Endothelial cell of umbilical vein (primary cell): ENCODE measurements at regions not wholly inside any gene's neighbourhood (a gene's known extent, or its start where the extent isn't known, plus 50 kb on each side); places are given as distances from the start of the nearest gene placed in this dataset.

ENCODE experiments used
- BruUV-seq: library from RNA; stranded (reverse); fragments of 400-500 nt; replicated peaks from 2 replicates; lab custom pipeline; 2021; lab: Mats Ljungman, UMichigan
- CTCF ChIA-PET: fragments of 300-600, 350-600 bp; sonication (Branson Sonifier 250); formaldehyde crosslinking; loops from one replicate; lab custom pipeline; 2021; ENCODE audit warnings: antibody characterized with exemption, inconsistent platforms; lab: Charles Lee
- POLR2A ChIA-PET: fragments of 300-600, 350-600 bp; sonication (Branson Sonifier 250); formaldehyde crosslinking; loops from one replicate; lab custom pipeline; 2021; ENCODE audit warnings: antibody characterized with exemption, inconsistent platforms; lab: Charles Lee
- DNase-seq: peaks from one replicate; pipeline ENCODE4 v3.0.0-alpha.2; 2011; ENCODE audit warnings: low read depth, low spot score
- FAIRE-seq: peaks from 2 replicates; lab custom pipeline; 2011; peaks lifted over from hg19 to GRCh38; lab: Jason Lieb, UNC
- H2AFZ ChIP-seq: 2 replicates; pipeline ENCODE4 v1.6.0; 2012; ENCODE audit warnings: low read depth, low read length, control low read depth, inconsistent platforms
- H3K27ac ChIP-seq: 2 replicates; pipeline ENCODE4 v1.5.1; 2011; ENCODE audit warnings: low read depth, mild to moderate bottlenecking, control low read depth, low read length, moderate library complexity; ENCODE audit not compliant: insufficient read depth
- H3K27me3 ChIP-seq, 2 experiments: 2 replicates each; pipeline versions ENCODE4 v1.6.0 to v1.6.1; 2011; ENCODE audit warnings: low read length in 2 of 2, mixed read lengths in 1 of 2; ENCODE audit not compliant: control insufficient read depth in 2 of 2, insufficient read depth in 2 of 2
- H3K36me3 ChIP-seq, 2 experiments: 2 replicates in 1 of 2; 3 replicates in 1 of 2; pipeline ENCODE4 v1.5.1; 2011; ENCODE audit warnings: low read length in 2 of 2, mild to moderate bottlenecking in 1 of 2, moderate library complexity in 1 of 2; ENCODE audit not compliant: control insufficient read depth in 2 of 2, insufficient read depth in 2 of 2; ENCODE audit errors: extremely low read depth in 1 of 2
- H3K4me1 ChIP-seq: 3 replicates; pipeline ENCODE4 v1.5.1; 2011; ENCODE audit warnings: mild to moderate bottlenecking, low read length; ENCODE audit not compliant: control insufficient read depth, insufficient read depth; ENCODE audit errors: extremely low read depth
- H3K4me2 ChIP-seq: 2 replicates; pipeline ENCODE4 v1.6.1; 2011; ENCODE audit warnings: low read length, control low read depth, mixed read lengths; ENCODE audit not compliant: insufficient read depth
- H3K4me3 ChIP-seq, 3 experiments: fragments of 200-600 bp in 1 of 3; sonication (generic), shearing (Covaris generic) in 1 of 3; replicated peaks in 1 of 3; 2 replicates each; pipeline ENCODE4 v1.5.1; 2011 to 2016; ENCODE audit warnings: control low read depth in 3 of 3, low read length in 3 of 3, mild to moderate bottlenecking in 2 of 3, inconsistent platforms in 1 of 3, low read depth in 1 of 3, moderate library complexity in 1 of 3; ENCODE audit not compliant: insufficient read depth in 1 of 3
- H3K79me2 ChIP-seq: 2 replicates; pipeline ENCODE4 v1.6.0; 2012; ENCODE audit warnings: low read length, inconsistent platforms; ENCODE audit not compliant: control insufficient read depth, insufficient read depth
- H3K9ac ChIP-seq: replicated peaks from 2 replicates; pipeline ENCODE3; 2011; ENCODE audit warnings: low read length, control low read depth; ENCODE audit not compliant: insufficient read depth; ENCODE audit errors: extremely low read depth
- H3K9me1 ChIP-seq: replicated peaks from 3 replicates; pipeline ENCODE4 v1.6.0; 2011; ENCODE audit warnings: mild to moderate bottlenecking, low read length; ENCODE audit not compliant: control insufficient read depth, insufficient read depth; ENCODE audit errors: extremely low read depth
- H3K9me3 ChIP-seq: replicated peaks from 2 replicates; pipeline ENCODE4 v1.5.1; 2012; ENCODE audit warnings: low read length, inconsistent platforms; ENCODE audit not compliant: control insufficient read depth, insufficient read depth
- H4K20me1 ChIP-seq: replicated peaks from 2 replicates; pipeline ENCODE3; 2011; ENCODE audit warnings: mild to moderate bottlenecking, low read length; ENCODE audit not compliant: control insufficient read depth, insufficient read depth; ENCODE audit errors: extremely low read depth
- CTCF ChIP-seq, 2 donors: IDR thresholded peaks; 1 replicate in 1 of 2; 2 replicates in 1 of 2; pipeline ENCODE4 v1.5.1; 2011; ENCODE audit warnings: low read length in 2 of 2, mild to moderate bottlenecking in 2 of 2, moderate library complexity in 2 of 2, control low read depth in 1 of 2, inconsistent platforms in 1 of 2, low read depth in 1 of 2; ENCODE audit not compliant: insufficient read depth in 1 of 2; ENCODE audit errors: extremely low read depth in 1 of 2
- EZH2 ChIP-seq: IDR thresholded peaks from 2 replicates; pipeline ENCODE4 v1.6.1; 2012; ENCODE audit warnings: borderline replicate concordance, low read depth, mild to moderate bottlenecking, moderate library complexity, low read length, inconsistent platforms; ENCODE audit not compliant: severe bottlenecking
- FOS ChIP-seq: IDR thresholded peaks from 2 replicates; pipeline ENCODE4 v1.6.1; 2011; ENCODE audit warnings: mild to moderate bottlenecking, low read length, moderate library complexity, borderline replicate concordance; ENCODE audit not compliant: insufficient read depth
- GATA2 ChIP-seq: IDR thresholded peaks from 2 replicates; pipeline ENCODE4 v1.7.0; 2011; ENCODE audit warnings: low read depth, mild to moderate bottlenecking, moderate library complexity, mixed read lengths, low read length; ENCODE audit not compliant: insufficient read length, insufficient read depth
- JUN ChIP-seq: IDR thresholded peaks from 2 replicates; pipeline ENCODE4 v1.6.1; 2011; ENCODE audit warnings: borderline replicate concordance, low read depth; ENCODE audit not compliant: insufficient read length, insufficient read depth
- MAX ChIP-seq: IDR thresholded peaks from 2 replicates; pipeline ENCODE4 v1.6.1; 2011; ENCODE audit not compliant: insufficient read depth, insufficient read length
- MYC ChIP-seq: IDR thresholded peaks from one replicate; pipeline ENCODE4 v1.6.1; 2011; ENCODE audit warnings: mild to moderate bottlenecking, low read depth, low read length
- POLR2A ChIP-seq: IDR thresholded peaks from 2 replicates; pipeline ENCODE4 v1.6.1; 2012; ENCODE audit warnings: low read depth, mild to moderate bottlenecking, control low read depth, low read length
- POLR2AphosphoS5 ChIP-seq: IDR thresholded peaks from 2 replicates; pipeline ENCODE4 v1.6.1; 2012; ENCODE audit warnings: low read depth, mild to moderate bottlenecking, control low read depth, low read length, moderate library complexity; ENCODE audit not compliant: insufficient read depth
- dilution Hi-C: fragments of 300-500 bp; cut with MboI; formaldehyde crosslinking; loops from one replicate; pipeline ENCODE4 v1.15.0; 2019; ENCODE audit warnings: low sequenced_read_pairs; ENCODE audit not compliant: extremely low pct_ligation_motif_present
- intact Hi-C: fragments of 100-400 bp; cut with micrococcal nuclease; formaldehyde crosslinking; loops from one replicate; pipeline ENCODE4 v1.10.0; 2022

- Histone ChIP-seq H3K4me2 (no peak overlapping the region), H3K9ac (no peak overlapping the region), H3K27me3 (no peaks in the 10 kb centered on the region), H2AFZ (no peak overlapping the region), H4K20me1 (no peaks in the 10 kb centered on the region), H3K4me1 (no peaks in the 10 kb centered on the region), H3K36me3 (no peaks in the 10 kb centered on the region), H3K9me1 (no peaks in the 10 kb centered on the region), H3K79me2 (no peaks in the 10 kb centered on the region), H3K9me3 (no peaks in the 10 kb centered on the region), H3K4me3 (no peak overlapping the region), H3K27ac (no peak overlapping the region)
- TF ChIP-seq FOS (no peak), JUN (no peak), MAX (no peak), MYC (no peak), POLR2A (no peak), EZH2 (no peak), GATA2 (no peak), CTCF (IDR thresholded peaks at IDR 0.05; ENCODE audit: extremely low read depth in 1 of 2, insufficient read depth in 1 of 2, low read depth in 1 of 2, low read length in 2 of 2) (no peak), POLR2AphosphoS5 (no peak)
- DNase-seq (no peak), FAIRE-seq (no peak)
- POLR2A ChIA-PET = no interaction called here
- no TSS peak for BruUV-seq
- dilution Hi-C loops = no loop called here
- intact Hi-C loops = no loop called here
- CTCF ChIA-PET = interaction anchor here (1.0 to 4.4 kb wide), 2 partner anchors 10 to 773 kb away, joined by 3 to 78 read pairs; partner anchors contain the start of gene ALCAM
Measured at GRCh38 chr3:104594491-104594890, 772.2 kb upstream of the ALCAM start.
